GM23338 (cell line): ENCODE measurements at regions not wholly inside any gene's neighbourhood (a gene's known extent, or its start where the extent isn't known, plus 50 kb on each side); places are given as distances from the start of the nearest gene placed in this dataset.

Source experiments
- ATAC-seq: fragments of 200-7000 bp; cut with Tn5 transposase; 3 replicates; pipeline ENCODE4 v1.9.1; 2020
- DNase-seq: peaks from one replicate; pipeline ENCODE4 v3.0.0-alpha.2; 2015; ENCODE audit warnings: low spot score
- H2AFZ ChIP-seq: fragments of 200-600 bp; sonication (generic); 2 replicates; pipeline ENCODE4 v1.8.0; 2016; ENCODE audit warnings: antibody characterized with exemption, mild to moderate bottlenecking, moderate library complexity
- H3F3A ChIP-seq: fragments of 200-600 bp; sonication (generic); replicated peaks from 2 replicates; pipeline ENCODE4 v1.8.0; 2017; ENCODE audit warnings: antibody characterized with exemption, mixed run types, low read depth
- H3K27ac ChIP-seq: fragments of 200-600 bp; sonication (generic); 2 replicates; pipeline ENCODE4 v1.6.1; 2016; ENCODE audit warnings: low read depth
- H3K27me3 ChIP-seq: fragments of 200-600 bp; sonication (generic); 2 replicates; pipeline ENCODE4 v1.8.0; 2016; ENCODE audit warnings: mild to moderate bottlenecking, mixed run types, moderate library complexity; ENCODE audit not compliant: insufficient read depth
- H3K36me3 ChIP-seq: fragments of 200-600 bp; sonication (generic); 2 replicates; pipeline ENCODE4 v1.8.0; 2016; ENCODE audit warnings: mild to moderate bottlenecking; ENCODE audit not compliant: insufficient read depth
- H3K4me1 ChIP-seq: fragments of 200-600 bp; sonication (generic); 2 replicates; pipeline ENCODE4 v1.8.0; 2016; ENCODE audit warnings: mild to moderate bottlenecking, moderate library complexity; ENCODE audit not compliant: insufficient read depth
- H3K4me2 ChIP-seq: fragments of 200-600 bp; sonication (generic); 2 replicates; pipeline ENCODE4 v1.7.1; 2017; ENCODE audit warnings: mixed run types
- H3K4me3 ChIP-seq: fragments of 200-600 bp; sonication (generic); 2 replicates; pipeline ENCODE4 v1.6.1; 2016; ENCODE audit warnings: mixed run types
- H3K79me2 ChIP-seq: fragments of 200-600 bp; sonication (generic); replicated peaks from 2 replicates; pipeline ENCODE4 v1.8.0; 2017; ENCODE audit warnings: mild to moderate bottlenecking; ENCODE audit not compliant: insufficient read depth
- H3K9me2 ChIP-seq: fragments of 200-600 bp; sonication (generic); 2 replicates; pipeline ENCODE4 v1.8.0; 2017; ENCODE audit not compliant: insufficient read depth
- H4K20me1 ChIP-seq: fragments of 200-600 bp; sonication (generic); replicated peaks from 2 replicates; pipeline ENCODE4 v1.8.0; 2017; ENCODE audit warnings: mild to moderate bottlenecking; ENCODE audit not compliant: insufficient read depth
- H3K27ac Mint-ChIP-seq: 2 replicates; pipeline ENCODE4 v1.8.0; 2020; ENCODE audit warnings: inconsistent platforms, mild to moderate bottlenecking, moderate library complexity, mixed read lengths
- H3K27me3 Mint-ChIP-seq: 3 replicates; pipeline ENCODE4 v1.8.0; 2022; ENCODE audit warnings: low read depth, mild to moderate bottlenecking, moderate library complexity, mixed read lengths, inconsistent platforms; ENCODE audit not compliant: insufficient read depth, poor library complexity
- H3K36me3 Mint-ChIP-seq: 3 replicates; pipeline ENCODE4 v1.8.0; 2021; ENCODE audit warnings: low read depth, mild to moderate bottlenecking, inconsistent platforms, moderate library complexity, mixed read lengths
- H3K4me1 Mint-ChIP-seq: 3 replicates; pipeline ENCODE4 v1.8.0; 2020; ENCODE audit warnings: mild to moderate bottlenecking, inconsistent platforms, mixed read lengths
- H3K4me3 Mint-ChIP-seq: 3 replicates; pipeline ENCODE4 v1.8.0; 2021; ENCODE audit warnings: moderate library complexity, mild to moderate bottlenecking, inconsistent platforms, mixed read lengths
- H3K9me3 Mint-ChIP-seq: 3 replicates; pipeline ENCODE4 v1.8.0; 2020; ENCODE audit warnings: moderate library complexity, mild to moderate bottlenecking, inconsistent platforms, mixed read lengths
- EZH2 ChIP-seq: fragments of 200-600 bp; sonication (generic); IDR thresholded peaks from one replicate; pipeline ENCODE4 v1.8.0; 2017; ENCODE audit warnings: antibody characterized with exemption, mild to moderate bottlenecking, low read depth; ENCODE audit not compliant: unreplicated experiment
- EZH2phosphoT487 ChIP-seq: fragments of 200-600 bp; sonication (generic); IDR thresholded peaks from one replicate; pipeline ENCODE4 v1.8.1; 2018; ENCODE audit warnings: antibody characterized with exemption; ENCODE audit not compliant: unreplicated experiment
- POLR2AphosphoS5 ChIP-seq: IDR thresholded peaks from 2 replicates; pipeline ENCODE4 v1.6.1; 2016; ENCODE audit warnings: antibody characterized with exemption, low read depth
- STAT1 ChIP-seq: IDR thresholded peaks from one replicate; pipeline ENCODE4 v1.6.1; 2016; ENCODE audit warnings: antibody characterized with exemption; ENCODE audit not compliant: unreplicated experiment
- ZNF114 ChIP-seq: fragments of 250-450 bp; sonication (Bioruptor Pico); IDR thresholded peaks from 2 replicates; pipeline ENCODE4 v1.5.0; 2020; ENCODE audit warnings: mild to moderate bottlenecking, moderate library complexity
- ZNF331 ChIP-seq: fragments of 250-450 bp; sonication (Bioruptor Pico); IDR thresholded peaks from 2 replicates; pipeline ENCODE4 v1.5.0; 2020; ENCODE audit warnings: low read depth, mild to moderate bottlenecking, moderate library complexity
- TF ChIP-seq, protein P1 (sequence below): fragments of 250-450 bp; sonication (Bioruptor Pico); IDR thresholded peaks from 2 replicates; pipeline ENCODE4 v1.5.0; 2020; ENCODE audit warnings: mild to moderate bottlenecking, moderate library complexity
- TF ChIP-seq, protein P2 (sequence below), 2 experiments: fragments of 200-600 bp in 1 of 2; sonication (generic) in 1 of 2; conservative IDR thresholded peaks; 2 replicates each; pipeline versions ENCODE4 v1.5.1 to v1.6.1; 2016 to 2017; ENCODE audit warnings: antibody characterized with exemption in 2 of 2, low read depth in 2 of 2, mild to moderate bottlenecking in 2 of 2, moderate library complexity in 1 of 2

- TF ChIP-seq, protein P1, sequence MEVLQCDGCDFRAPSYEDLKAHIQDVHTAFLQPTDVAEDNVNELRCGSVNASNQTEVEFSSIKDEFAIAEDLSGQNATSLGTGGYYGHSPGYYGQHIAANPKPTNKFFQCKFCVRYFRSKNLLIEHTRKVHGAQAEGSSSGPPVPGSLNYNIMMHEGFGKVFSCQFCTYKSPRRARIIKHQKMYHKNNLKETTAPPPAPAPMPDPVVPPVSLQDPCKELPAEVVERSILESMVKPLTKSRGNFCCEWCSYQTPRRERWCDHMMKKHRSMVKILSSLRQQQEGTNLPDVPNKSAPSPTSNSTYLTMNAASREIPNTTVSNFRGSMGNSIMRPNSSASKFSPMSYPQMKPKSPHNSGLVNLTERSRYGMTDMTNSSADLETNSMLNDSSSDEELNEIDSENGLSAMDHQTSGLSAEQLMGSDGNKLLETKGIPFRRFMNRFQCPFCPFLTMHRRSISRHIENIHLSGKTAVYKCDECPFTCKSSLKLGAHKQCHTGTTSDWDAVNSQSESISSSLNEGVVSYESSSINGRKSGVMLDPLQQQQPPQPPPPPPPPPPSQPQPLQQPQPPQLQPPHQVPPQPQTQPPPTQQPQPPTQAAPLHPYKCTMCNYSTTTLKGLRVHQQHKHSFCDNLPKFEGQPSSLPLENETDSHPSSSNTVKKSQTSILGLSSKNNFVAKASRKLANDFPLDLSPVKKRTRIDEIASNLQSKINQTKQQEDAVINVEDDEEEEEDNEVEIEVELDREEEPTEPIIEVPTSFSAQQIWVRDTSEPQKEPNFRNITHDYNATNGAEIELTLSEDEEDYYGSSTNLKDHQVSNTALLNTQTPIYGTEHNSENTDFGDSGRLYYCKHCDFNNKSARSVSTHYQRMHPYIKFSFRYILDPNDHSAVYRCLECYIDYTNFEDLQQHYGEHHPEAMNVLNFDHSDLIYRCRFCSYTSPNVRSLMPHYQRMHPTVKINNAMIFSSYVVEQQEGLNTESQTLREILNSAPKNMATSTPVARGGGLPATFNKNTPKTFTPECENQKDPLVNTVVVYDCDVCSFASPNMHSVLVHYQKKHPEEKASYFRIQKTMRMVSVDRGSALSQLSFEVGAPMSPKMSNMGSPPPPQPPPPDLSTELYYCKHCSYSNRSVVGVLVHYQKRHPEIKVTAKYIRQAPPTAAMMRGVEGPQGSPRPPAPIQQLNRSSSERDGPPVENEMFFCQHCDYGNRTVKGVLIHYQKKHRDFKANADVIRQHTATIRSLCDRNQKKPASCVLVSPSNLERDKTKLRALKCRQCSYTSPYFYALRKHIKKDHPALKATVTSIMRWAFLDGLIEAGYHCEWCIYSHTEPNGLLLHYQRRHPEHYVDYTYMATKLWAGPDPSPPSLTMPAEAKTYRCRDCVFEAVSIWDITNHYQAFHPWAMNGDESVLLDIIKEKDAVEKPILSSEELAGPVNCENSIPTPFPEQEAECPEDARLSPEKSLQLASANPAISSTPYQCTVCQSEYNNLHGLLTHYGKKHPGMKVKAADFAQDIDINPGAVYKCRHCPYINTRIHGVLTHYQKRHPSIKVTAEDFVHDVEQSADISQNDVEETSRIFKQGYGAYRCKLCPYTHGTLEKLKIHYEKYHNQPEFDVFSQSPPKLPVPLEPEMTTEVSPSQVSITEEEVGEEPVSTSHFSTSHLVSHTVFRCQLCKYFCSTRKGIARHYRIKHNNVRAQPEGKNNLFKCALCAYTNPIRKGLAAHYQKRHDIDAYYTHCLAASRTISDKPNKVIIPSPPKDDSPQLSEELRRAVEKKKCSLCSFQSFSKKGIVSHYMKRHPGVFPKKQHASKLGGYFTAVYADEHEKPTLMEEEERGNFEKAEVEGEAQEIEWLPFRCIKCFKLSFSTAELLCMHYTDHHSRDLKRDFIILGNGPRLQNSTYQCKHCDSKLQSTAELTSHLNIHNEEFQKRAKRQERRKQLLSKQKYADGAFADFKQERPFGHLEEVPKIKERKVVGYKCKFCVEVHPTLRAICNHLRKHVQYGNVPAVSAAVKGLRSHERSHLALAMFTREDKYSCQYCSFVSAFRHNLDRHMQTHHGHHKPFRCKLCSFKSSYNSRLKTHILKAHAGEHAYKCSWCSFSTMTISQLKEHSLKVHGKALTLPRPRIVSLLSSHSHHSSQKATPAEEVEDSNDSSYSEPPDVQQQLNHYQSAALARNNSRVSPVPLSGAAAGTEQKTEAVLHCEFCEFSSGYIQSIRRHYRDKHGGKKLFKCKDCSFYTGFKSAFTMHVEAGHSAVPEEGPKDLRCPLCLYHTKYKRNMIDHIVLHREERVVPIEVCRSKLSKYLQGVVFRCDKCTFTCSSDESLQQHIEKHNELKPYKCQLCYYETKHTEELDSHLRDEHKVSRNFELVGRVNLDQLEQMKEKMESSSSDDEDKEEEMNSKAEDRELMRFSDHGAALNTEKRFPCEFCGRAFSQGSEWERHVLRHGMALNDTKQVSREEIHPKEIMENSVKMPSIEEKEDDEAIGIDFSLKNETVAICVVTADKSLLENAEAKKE, result no peak
- TF ChIP-seq, protein P2, sequence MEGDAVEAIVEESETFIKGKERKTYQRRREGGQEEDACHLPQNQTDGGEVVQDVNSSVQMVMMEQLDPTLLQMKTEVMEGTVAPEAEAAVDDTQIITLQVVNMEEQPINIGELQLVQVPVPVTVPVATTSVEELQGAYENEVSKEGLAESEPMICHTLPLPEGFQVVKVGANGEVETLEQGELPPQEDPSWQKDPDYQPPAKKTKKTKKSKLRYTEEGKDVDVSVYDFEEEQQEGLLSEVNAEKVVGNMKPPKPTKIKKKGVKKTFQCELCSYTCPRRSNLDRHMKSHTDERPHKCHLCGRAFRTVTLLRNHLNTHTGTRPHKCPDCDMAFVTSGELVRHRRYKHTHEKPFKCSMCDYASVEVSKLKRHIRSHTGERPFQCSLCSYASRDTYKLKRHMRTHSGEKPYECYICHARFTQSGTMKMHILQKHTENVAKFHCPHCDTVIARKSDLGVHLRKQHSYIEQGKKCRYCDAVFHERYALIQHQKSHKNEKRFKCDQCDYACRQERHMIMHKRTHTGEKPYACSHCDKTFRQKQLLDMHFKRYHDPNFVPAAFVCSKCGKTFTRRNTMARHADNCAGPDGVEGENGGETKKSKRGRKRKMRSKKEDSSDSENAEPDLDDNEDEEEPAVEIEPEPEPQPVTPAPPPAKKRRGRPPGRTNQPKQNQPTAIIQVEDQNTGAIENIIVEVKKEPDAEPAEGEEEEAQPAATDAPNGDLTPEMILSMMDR (conservative IDR thresholded peaks at IDR 0.05; ENCODE audit: low read depth in 2 of 2), result no peak
Observed at GRCh38 chr3:189084620-189085019, 87.2 kb upstream of the TPRG1 start (continued).

DNA sequence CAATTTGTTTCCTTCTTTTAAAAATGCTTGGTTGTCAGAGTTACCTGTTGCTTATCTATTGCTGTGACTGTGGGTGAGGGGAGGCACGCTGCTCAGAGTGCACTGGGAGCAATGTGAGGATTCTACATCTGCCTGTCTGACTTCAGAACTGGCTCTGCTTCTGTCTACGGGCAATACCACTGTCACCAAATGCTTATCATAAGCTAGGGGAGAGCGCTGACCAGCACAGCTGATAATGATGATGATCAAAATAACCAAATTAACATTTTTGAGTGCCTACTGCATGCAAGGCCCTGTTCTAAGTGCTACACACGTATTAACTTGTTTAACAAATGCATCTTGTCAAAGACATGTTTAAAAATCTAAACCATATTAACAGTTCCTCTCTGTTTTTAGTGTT, 79.2 kb upstream of the TPRG1 start:
- no peaks in the 10 kb centered on the region for H4K20me1 ChIP-seq
- no peak overlapping the region for H3K27ac ChIP-seq
- no peak overlapping the region for H3K4me2 ChIP-seq
- no peaks in the 10 kb centered on the region for H3K79me2 ChIP-seq
- DNase-seq (no peak), ATAC-seq (no peak)
- no peak overlapping the region for H2AFZ ChIP-seq
- H3K4me3 ChIP-seq, result no peak overlapping the region
- H3K9me2 ChIP-seq, result no peaks in the 10 kb centered on the region
- Mint-ChIP-seq H3K27me3 (peaks cover 2% of the 10 kb centered on the region), H3K27ac (no peak overlapping the region), H3K9me3 (no peaks in the 10 kb centered on the region), H3K4me3 (no peak overlapping the region), H3K4me1 (no peaks in the 10 kb centered on the region), H3K36me3 (no peaks in the 10 kb centered on the region)
- H3F3A ChIP-seq, result no peaks in the 10 kb centered on the region
- no peaks in the 10 kb centered on the region for H3K4me1 ChIP-seq
- H3K27me3 ChIP-seq, result no peaks in the 10 kb centered on the region
- no peaks in the 10 kb centered on the region for H3K36me3 ChIP-seq
- TF ChIP-seq EZH2phosphoT487, result no peak
- no peak for TF ChIP-seq EZH2
- TF ChIP-seq ZNF114, result no peak
- TF ChIP-seq, protein P1, result no peak
- no peak for TF ChIP-seq STAT1
- no peak for TF ChIP-seq ZNF331 (CRISPR knock-in tag)
- TF ChIP-seq POLR2AphosphoS5, result no peak
